GM21381 (cell line): ENCODE measurements at regions not wholly inside any gene's neighbourhood (a gene's known extent, or its start where the extent isn't known, plus 50 kb on each side); places are given as distances from the start of the nearest gene placed in this dataset.
"Not testable (repeated sequence)": the region's sequence is repeated elsewhere in the genome, so short reads cannot be mapped to it uniquely, and the experiment has no call there.

Source experiments
- ATAC-seq: cut with Tn5 transposase; IDR thresholded peaks from one replicate; pipeline ENCODE4 v1.9.1; 2021; ENCODE audit warnings: mild to moderate bottlenecking, moderate library complexity; ENCODE audit not compliant: unreplicated experiment

- ATAC-seq = no peak
Measured at GRCh38 chr7:120110169-120110568, 162.8 kb upstream of the KCND2 start.

GRCh38 chr7:120114626-120115025 is 158.3 kb upstream of the KCND2 start:
- no peak for ATAC-seq

DNA sequence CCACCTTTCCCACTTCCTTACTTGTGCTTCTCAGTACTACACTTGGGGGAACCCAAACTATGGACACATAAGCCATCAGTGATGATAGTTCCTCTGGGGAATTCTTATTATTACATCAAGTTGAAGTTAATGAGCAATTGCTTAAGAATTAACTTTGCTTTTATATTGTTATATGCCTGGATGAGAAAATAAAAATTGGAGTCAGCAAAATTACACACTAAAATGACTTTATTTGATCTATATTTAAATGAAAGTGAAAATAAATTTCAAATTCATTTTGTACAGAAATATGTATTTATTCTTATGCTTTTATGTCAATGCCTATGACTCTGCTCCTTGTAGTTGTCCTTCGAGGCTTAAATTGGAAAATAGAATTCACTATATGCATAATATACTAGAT is 149.4 kb upstream of the KCND2 start:
- no peak for ATAC-seq

DNA sequence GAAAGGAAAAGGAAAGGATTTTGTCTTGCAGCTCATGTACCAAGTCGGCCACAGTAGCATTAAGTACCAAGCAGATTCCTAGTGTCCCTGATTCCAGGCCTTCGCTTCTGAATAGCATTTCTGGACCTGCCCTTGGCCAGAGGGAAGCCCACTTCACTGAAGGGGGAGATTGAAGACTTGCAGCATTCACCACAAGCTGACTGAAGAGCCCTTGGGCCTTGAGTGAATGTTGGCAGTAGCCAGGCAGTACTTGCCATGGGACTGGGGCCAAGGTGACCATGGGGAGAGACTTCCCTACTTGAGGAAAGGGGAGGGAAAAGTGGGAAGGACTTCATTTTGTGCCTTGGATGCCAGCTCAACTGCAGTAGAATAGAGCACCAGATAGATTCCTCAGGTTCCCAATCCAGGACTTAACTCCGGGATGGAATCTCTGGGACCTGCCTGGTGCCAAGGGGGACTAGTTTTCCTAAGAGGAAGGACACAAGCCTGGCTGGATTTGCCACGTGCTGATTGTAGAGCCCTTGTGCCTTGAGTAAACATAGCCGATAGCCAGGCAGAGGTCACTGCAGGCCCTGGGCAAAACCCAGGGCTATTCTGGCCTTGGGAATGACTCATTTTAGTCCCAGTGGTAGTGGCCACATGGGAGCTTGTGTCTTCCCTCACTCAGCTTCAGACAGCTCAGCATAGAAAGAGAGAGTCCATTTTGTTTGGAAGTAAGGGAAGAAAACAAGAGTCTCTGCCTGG is 141.7 kb upstream of the KCND2 start:
- no peak for ATAC-seq

- ATAC-seq = no peak
Measured at GRCh38 chr7:120138497-120138896, 134.5 kb upstream of the KCND2 start.

DNA sequence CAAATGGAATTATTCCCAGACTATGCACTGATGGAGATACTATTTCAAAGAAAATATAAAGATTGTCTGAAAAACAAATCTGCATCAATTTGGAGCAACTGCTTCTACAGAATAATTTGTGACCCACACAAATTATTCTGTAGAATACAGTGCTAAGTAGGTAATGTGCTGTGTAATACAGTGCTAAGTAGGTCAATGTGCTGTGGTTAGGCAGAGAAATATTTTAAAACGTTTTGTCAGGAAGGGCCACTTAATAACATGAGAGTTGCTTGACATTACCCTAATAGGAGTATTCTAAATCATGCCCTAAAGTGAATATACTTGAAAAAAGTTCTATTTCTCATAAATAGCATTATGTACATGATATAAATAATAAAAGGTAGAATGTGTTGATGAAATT is 116.5 kb upstream of the KCND2 start:
- no peak for ATAC-seq

DNA sequence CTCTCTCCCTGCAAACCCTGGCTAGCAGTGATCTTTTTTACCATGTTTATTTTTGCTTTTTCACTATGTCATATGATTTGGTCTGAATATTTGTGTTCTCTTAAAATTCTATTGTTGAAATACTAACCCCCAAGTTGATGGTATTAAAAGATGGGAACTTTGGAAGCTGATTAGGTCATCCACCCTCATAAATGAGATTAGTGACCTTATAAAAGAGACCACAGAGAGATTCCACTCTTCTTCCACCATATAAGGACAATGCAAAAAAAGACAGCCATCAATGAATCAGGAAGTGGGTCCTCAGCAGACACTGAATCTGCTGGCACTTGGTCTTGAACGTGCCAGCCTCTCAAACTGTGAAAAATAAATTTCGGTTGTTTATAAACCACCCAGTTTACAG is 112.8 kb upstream of the KCND2 start:
- ATAC-seq = no peak

- no peak for ATAC-seq
Measured at GRCh38 chr7:120163449-120163848, 109.5 kb upstream of the KCND2 start.

- ATAC-seq = no peak
Measured at GRCh38 chr7:120165227-120165626, 107.7 kb upstream of the KCND2 start.

- no peak for ATAC-seq
Measured at GRCh38 chr7:120168066-120168465, 104.9 kb upstream of the KCND2 start.

DNA sequence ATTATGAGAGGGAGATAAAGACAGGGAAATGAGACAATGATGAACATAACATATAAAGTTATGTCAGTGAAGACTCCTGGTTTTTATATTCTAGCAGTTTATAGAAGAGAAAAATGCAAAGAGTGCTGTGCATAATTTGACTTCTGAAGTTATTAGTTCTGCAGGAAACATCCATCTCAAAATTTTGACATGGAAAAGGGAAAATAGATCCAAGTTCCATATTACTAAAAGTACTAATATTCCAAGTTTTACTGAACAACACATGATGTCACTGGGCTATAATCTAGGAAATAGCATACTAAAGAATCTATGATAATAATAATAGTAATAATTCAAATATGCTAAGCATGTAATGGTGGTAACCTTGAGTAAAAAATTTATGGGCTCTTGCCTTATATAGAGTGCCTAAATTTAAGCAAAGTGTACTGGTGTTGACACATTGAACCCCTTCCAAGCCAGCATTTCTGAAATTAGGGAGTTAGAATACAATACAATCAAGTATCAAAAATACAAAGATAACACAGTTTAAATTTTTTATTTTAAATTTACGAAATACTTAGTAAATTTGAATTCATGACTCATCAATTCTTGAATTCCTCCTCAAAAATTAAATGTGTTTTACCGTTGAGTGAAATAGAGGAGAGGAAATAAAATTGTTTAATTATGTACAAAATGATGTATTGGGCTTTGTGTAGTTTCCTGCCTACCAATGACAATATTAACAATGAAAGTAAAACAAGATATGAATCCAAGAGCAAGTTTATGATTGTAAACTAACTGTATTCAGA is 102.8 kb upstream of the KCND2 start:
- ATAC-seq = no peak

- ATAC-seq = no peak
Measured at GRCh38 chr7:120170834-120171233, 102.1 kb upstream of the KCND2 start.

DNA sequence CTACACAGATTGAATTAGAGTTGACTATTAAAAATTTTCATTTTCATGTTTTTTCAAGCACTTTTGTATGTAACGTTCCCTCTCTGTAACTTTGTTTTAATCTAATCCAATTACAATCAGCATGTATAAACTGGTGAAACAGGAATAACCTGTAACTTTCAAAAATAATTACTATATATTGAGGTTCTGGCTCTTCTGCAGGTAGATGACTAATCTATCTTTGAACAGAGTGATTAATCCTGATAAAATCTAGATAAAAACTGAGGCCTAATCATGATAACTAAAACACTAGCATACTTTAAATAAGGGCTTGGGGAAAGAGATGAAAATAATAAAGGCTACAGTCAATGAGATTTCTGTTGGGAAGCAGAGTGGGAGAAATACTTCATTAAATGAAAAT is 101.6 kb upstream of the KCND2 start:
- no peak for ATAC-seq

- no peak for ATAC-seq
Measured at GRCh38 chr7:120180221-120180620, 92.8 kb upstream of the KCND2 start.

DNA sequence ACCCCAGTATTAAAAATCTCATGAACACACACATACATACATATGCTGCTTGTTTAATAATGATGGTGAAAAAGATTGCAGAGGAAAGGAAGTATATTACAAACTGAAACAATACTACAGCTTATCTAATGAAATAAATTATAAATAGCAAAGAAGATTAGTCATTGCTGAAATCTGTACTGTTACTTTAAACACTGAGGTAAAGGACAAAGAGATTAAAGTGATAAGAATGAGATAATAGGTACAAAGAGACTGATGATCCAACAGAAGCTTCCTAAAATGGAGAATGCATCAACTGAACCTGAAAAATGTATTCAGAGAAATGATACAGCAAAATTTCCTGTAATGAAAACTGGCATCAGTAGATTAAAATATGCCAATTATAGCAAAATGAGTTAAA is 91.5 kb upstream of the KCND2 start:
- no peak for ATAC-seq

DNA sequence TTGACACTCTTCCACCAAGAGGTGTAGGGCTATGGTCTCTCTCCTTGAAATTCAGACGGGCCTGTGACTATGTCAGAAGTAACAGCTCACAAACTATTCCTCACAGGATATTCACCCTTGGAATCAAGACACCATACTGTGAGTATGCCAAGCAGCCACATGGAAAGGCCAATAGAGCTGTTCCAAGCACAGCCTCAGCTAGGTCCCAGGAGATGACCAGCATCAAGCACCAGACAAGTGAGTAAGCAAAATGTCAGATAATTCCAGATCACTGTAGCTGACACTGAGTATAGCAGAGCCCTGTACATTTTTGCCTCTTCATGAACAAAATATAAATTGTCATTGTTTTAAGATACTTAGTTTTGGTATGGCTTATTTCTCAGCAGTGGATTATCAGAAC is 88.1 kb upstream of the KCND2 start:
- no peak for ATAC-seq

- ATAC-seq = no peak
Measured at GRCh38 chr7:120185940-120186682, 86.9 kb upstream of the KCND2 start.

DNA sequence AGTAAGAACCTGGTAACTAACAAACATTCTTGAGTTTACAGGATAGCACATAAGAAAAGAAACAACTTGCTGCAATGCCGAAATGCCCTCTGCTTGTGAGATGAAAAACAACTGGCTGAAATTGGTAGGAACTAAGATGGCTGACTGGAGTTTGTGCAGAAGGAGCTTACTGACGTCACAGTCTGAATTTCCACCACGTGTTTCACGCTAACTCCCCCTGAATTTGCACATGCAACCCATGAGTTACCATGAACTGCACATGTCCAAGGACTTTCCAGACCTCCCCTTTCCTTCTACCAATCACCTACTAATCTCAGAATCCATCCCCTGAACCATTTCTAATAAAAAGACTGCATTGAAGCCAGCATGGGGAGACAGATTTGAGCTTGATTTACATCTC is 86.3 kb upstream of the KCND2 start:
- no peak for ATAC-seq

DNA sequence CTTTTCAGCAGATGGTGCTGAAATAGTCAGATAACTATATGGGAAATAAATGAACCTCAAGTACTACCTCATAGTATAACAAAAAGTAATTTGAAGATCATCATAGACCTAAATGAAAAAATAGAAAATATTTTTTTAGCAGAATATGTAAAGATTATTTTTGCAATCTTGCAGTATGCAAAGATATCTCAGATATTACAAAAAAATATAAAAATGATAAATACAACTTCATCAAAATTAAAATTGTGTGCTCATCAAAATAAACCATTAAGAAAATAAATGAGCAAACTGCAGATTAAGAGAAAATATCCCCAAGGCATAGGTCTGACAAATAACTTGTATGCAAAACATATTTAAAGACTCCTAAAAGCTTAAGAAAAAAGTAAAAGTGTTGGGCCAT is 83.4 kb upstream of the KCND2 start:
- ATAC-seq = no peak

- no peak for ATAC-seq
Measured at GRCh38 chr7:120190109-120190508, 82.9 kb upstream of the KCND2 start.

GRCh38 chr7:120190566-120190965 is 82.4 kb upstream of the KCND2 start:
- no peak for ATAC-seq

DNA sequence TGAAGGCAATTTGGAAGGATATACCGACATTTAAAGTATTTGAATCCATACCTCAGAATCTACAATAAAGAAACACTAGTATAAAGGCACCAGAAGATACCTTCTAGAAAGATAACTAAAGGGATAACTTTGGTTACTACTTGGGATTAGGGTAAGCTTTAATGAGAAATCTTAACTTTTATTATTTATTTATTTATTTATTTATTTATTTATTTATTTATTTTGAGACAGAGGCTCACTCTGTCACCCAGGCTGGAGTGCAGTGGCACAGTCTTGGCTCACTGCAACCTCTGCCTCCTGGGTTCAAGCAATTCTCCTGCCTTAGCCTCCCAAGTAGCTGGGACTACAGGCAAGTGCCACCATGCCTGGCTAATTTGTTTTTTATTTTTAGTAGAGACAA is 81.6 kb upstream of the KCND2 start:
- ATAC-seq = not testable (repeated sequence)
